ENCODE measurements at regions not wholly inside any gene's neighbourhood (a gene's known extent, or its start where the extent isn't known, plus 50 kb on each side); places are given as distances from the start of the nearest gene placed in this dataset.

GRCh38 chr4:129429581-129430320, 333.8 kb downstream of the C4orf33 start:
- no peak for DNase-seq

- DNase-seq = no peak
Observed at GRCh38 chr4:129437347-129437746, 341.4 kb downstream of the C4orf33 start.

- no peak for DNase-seq
Observed at GRCh38 chr4:129438456-129438981, 342.6 kb downstream of the C4orf33 start.

GRCh38 chr4:129446074-129446473, 350.1 kb downstream of the C4orf33 start:
- DNase-seq = no peak

- DNase-seq = no peak
Observed at GRCh38 chr4:129453524-129454200, 357.7 kb downstream of the C4orf33 start.

GRCh38 chr4:129455482-129455881, 359.5 kb downstream of the C4orf33 start:
- no peak for DNase-seq

GRCh38 chr4:129468624-129469023, 372.7 kb downstream of the C4orf33 start:
- DNase-seq = no peak

- DNase-seq = no peak
Observed at GRCh38 chr4:129474698-129475097, 378.7 kb downstream of the C4orf33 start.

- no peak for DNase-seq
Observed at GRCh38 chr4:129481107-129481506, 385.2 kb downstream of the C4orf33 start.

GRCh38 chr4:129488427-129488826, 392.5 kb downstream of the C4orf33 start:
- no peak for DNase-seq

- DNase-seq = no peak
Observed at GRCh38 chr4:129490516-129490915, 394.6 kb downstream of the C4orf33 start.

GRCh38 chr4:129498626-129499025, 402.7 kb downstream of the C4orf33 start:
- DNase-seq = no peak

- no peak for DNase-seq
Observed at GRCh38 chr4:129514852-129515251, 418.9 kb downstream of the C4orf33 start.

- no peak for DNase-seq
Observed at GRCh38 chr4:129515356-129515755, 419.4 kb downstream of the C4orf33 start.

- no peak for DNase-seq
Observed at GRCh38 chr4:129526812-129527211, 430.9 kb downstream of the C4orf33 start.

GRCh38 chr4:129531253-129531652, 435.3 kb downstream of the C4orf33 start:
- DNase-seq = no peak

GRCh38 chr4:129532573-129532972, 436.6 kb downstream of the C4orf33 start:
- DNase-seq = no peak

- DNase-seq = no peak
Observed at GRCh38 chr4:129543299-129543698, 447.3 kb downstream of the C4orf33 start.

GRCh38 chr4:129545599-129546278, 449.8 kb downstream of the C4orf33 start:
- no peak for DNase-seq

GRCh38 chr4:129546531-129546930, 450.6 kb downstream of the C4orf33 start:
- no peak for DNase-seq

GRCh38 chr4:129550281-129550785, 454.4 kb downstream of the C4orf33 start:
- no peak for DNase-seq

- DNase-seq = no peak
Observed at GRCh38 chr4:129561280-129561679, 465.3 kb downstream of the C4orf33 start.

GRCh38 chr4:129561886-129562671, 466.1 kb downstream of the C4orf33 start:
- no peak for DNase-seq

All from activated gamma-delta T cell treated with Interleukin-2 at 50 U/mL for 16 hours (primary cell).